GM13977 (cell line): ENCODE measurements at regions not wholly inside any gene's neighbourhood (a gene's known extent, or its start where the extent isn't known, plus 50 kb on each side); places are given as distances from the start of the nearest gene placed in this dataset.
A peak's percentile ranks its signal among the peaks of the same experiment; 100 is the strongest.
"Not testable (repeated sequence)": the region's sequence is repeated elsewhere in the genome, so short reads cannot be mapped to it uniquely, and the experiment has no call there.

Experiments used
- DNase-seq: peaks from one replicate; pipeline ENCODE4 v3.0.0; 2012; ENCODE audit warnings: low spot score
- CTCF ChIP-seq: IDR thresholded peaks from 2 replicates; pipeline ENCODE4 v1.5.1; 2012; ENCODE audit warnings: mild to moderate bottlenecking, control low read depth; ENCODE audit not compliant: insufficient read depth; ENCODE audit errors: extremely low read depth, missing control alignments
- in situ Hi-C: fragments of 300-500 bp; cut with MboI; formaldehyde crosslinking; loops from one replicate; pipeline ENCODE4 v1.12.0; 2022; ENCODE audit warnings: low sequenced_read_pairs, low pct_unique_long_range_greater_than_20kb, mixed read lengths, inconsistent platforms; ENCODE audit not compliant: unreplicated experiment

- no peak for TF ChIP-seq CTCF
- in situ Hi-C loops: no loop called here
- no peak for DNase-seq
Measured at GRCh38 chr2:176926453-176926852, 286.1 kb upstream of the HNRNPA3 start.

DNA sequence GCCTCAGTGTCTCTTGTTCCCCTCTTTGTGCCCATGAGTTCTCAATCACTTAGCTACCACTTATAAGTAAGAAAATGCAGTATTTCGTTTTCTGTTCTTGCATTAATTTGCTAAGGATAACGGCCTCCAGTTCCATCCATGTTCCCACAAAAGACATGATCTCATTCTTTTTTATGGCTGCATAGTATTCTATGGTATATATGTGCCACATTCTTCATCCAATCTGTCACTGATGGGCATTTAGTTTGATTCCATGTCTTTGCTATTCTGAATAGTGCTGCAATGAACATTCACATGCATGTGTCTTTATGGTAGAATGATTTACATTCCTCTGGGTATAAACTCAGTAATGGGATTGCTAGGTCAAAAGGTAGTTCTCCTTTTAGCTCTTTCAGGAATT, 283.2 kb upstream of the HNRNPA3 start:
- in situ Hi-C loops, DNase-seq: not testable (repeated sequence)

- peak; percentile 77 for DNase-seq
- no peak for TF ChIP-seq CTCF
- in situ Hi-C loops: no loop called here
Measured at GRCh38 chr2:176931588-176932563, 280.7 kb upstream of the HNRNPA3 start.

DNA sequence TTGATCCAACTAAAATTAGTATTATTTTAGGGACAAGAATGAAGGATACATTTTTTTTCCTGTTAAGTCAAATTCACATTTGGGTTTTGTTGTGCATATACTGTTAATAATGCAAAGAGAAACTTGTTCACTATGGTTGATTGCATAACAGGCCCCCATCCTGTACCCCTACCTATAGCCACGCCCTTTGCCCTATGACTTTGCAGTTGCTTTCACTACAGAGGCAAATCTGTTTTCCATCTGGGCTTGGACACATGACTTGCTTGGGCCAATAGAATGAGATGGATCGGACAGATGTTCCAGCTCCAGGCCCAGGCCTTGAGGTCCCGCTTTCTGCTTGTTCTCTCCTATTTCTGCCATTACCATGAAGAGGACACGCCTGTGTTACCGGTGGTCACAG, 278.5 kb upstream of the HNRNPA3 start:
- TF ChIP-seq CTCF: no peak
- DNase-seq: no peak
- in situ Hi-C loops: no loop called here

GRCh38 chr2:176934869-176935415, 277.7 kb upstream of the HNRNPA3 start:
- in situ Hi-C loops: no loop called here
- no peak for TF ChIP-seq CTCF
- no peak for DNase-seq

- DNase-seq: no peak
- no peak for TF ChIP-seq CTCF
- in situ Hi-C loops: no loop called here
Measured at GRCh38 chr2:176935543-176936102, 277.0 kb upstream of the HNRNPA3 start.

GRCh38 chr2:176936410-176936809, 276.2 kb upstream of the HNRNPA3 start:
- no peak for DNase-seq
- no peak for TF ChIP-seq CTCF
- in situ Hi-C loops: no loop called here
